ENCODE measurements at regions not wholly inside any gene's neighbourhood (a gene's known extent, or its start where the extent isn't known, plus 50 kb on each side); places are given as distances from the start of the nearest gene placed in this dataset.

- no peak for TF ChIP-seq CTCF (conservative IDR thresholded peaks at IDR 0.05)
- TF ChIP-seq ZFX (IDR thresholded peaks at IDR 0.05): no peak
Measured at GRCh38 chr9:117547904-117548303, 133.0 kb upstream of the ASTN2 start.
